ENCODE measurements at regions not wholly inside any gene's neighbourhood (a gene's known extent, or its start where the extent isn't known, plus 50 kb on each side); places are given as distances from the start of the nearest gene placed in this dataset.

DNA sequence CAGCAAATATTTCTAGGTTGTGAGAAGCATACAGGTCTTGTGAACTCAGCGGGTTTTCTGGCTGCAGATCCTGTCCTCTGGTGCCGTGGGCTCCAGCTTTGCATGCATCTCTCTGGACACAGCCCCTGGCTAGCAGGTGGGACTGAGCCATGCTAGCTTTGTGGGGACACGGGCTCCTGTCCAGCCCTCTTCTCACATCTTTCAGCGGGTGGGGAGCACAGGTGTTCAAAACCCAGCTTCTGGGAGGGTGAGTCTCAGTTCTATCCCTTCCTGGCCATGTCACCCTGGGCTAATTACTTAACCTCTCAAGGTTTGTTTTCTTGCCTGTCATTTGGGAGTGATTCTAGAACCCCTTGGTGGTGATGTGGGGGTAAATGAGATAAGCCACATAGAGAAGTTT is 162.3 kb downstream of the ICE1 start:
- TF ChIP-seq CTCF (IDR thresholded peaks at IDR 0.05; ENCODE audit: low read length) (no peak), EZH2phosphoT487 (IDR thresholded peaks at IDR 0.05; ENCODE audit: low read length) (no peak), EZH2 (optimal IDR thresholded peaks at IDR 0.05; ENCODE audit: low read depth, low read length) (no peak)

Data from MM.1S (cell line).